ENCODE measurements at regions not wholly inside any gene's neighbourhood (a gene's known extent, or its start where the extent isn't known, plus 50 kb on each side); places are given as distances from the start of the nearest gene placed in this dataset.

GRCh38 chr10:14431868-14432267 is 101.1 kb upstream of the FRMD4A start:
- Histone ChIP-seq H3K4me1 (no peaks in the 10 kb centered on the region), H3K27ac (replicated peaks in 1 of 4) (no peak overlapping the region), H3K27me3 (no peaks in the 10 kb centered on the region), H3K36me3 (no peaks in the 10 kb centered on the region), H3K4me3 (no peak overlapping the region), H3K9me3 (no peaks in the 10 kb centered on the region)
- 95% methylated on average over 4 of the region's 4 CpGs for WGBS
- no peak for DNase-seq (ENCODE audit: extremely low spot score)
- no peak for TF ChIP-seq POLR2A (IDR thresholded peaks at IDR 0.05; ENCODE audit: low read depth)
- no peak for TF ChIP-seq POLR2AphosphoS5 (IDR thresholded peaks at IDR 0.05)
- TF ChIP-seq EP300 (IDR thresholded peaks at IDR 0.05) = no peak
- TF ChIP-seq CTCF (IDR thresholded peaks at IDR 0.05) = no peak
- intact Hi-C loops (cut with DNase I) = no loop called here

GRCh38 chr10:14429043-14429700 is 98.4 kb upstream of the FRMD4A start:
- TF ChIP-seq POLR2AphosphoS5 (IDR thresholded peaks at IDR 0.05) (no peak), CTCF (IDR thresholded peaks at IDR 0.05) (no peak)
- WGBS = 55% methylated on average over 6 of the region's 6 CpGs
- intact Hi-C loops (cut with DNase I) = no loop called here
- H3K36me3 ChIP-seq = no peaks in the 10 kb centered on the region
- H3K4me1 ChIP-seq = no peaks in the 10 kb centered on the region
- no peaks in the 10 kb centered on the region for H3K9me3 ChIP-seq
- H3K27me3 ChIP-seq = no peaks in the 10 kb centered on the region
- no peak for DNase-seq (ENCODE audit: extremely low spot score)
- no peak overlapping the region for H3K27ac ChIP-seq (replicated peaks in 1 of 4)
- H3K4me3 ChIP-seq = no peak overlapping the region

GRCh38 chr10:14425034-14425433 is 94.3 kb upstream of the FRMD4A start:
- H3K27ac ChIP-seq (replicated peaks in 1 of 4) = no peak overlapping the region
- no peak for DNase-seq (ENCODE audit: extremely low spot score)
- H3K9me3 ChIP-seq = no peaks in the 10 kb centered on the region
- no peaks in the 10 kb centered on the region for H3K27me3 ChIP-seq
- H3K4me1 ChIP-seq = no peaks in the 10 kb centered on the region
- no peak overlapping the region for H3K4me3 ChIP-seq
- H3K36me3 ChIP-seq = no peaks in the 10 kb centered on the region
- WGBS = 100% methylated on average over 1 of the region's 1 CpG
- TF ChIP-seq POLR2A (IDR thresholded peaks at IDR 0.05; ENCODE audit: low read depth) (no peak), POLR2AphosphoS5 (IDR thresholded peaks at IDR 0.05) (no peak), EP300 (IDR thresholded peaks at IDR 0.05) (no peak), CTCF (IDR thresholded peaks at IDR 0.05) (no peak)
- intact Hi-C loops (cut with DNase I) = no loop called here

GRCh38 chr10:14423111-14423744 is 92.5 kb upstream of the FRMD4A start:
- intact Hi-C loops (cut with DNase I) = no loop called here
- no peak for DNase-seq (ENCODE audit: extremely low spot score)
- no peaks in the 10 kb centered on the region for H3K4me1 ChIP-seq
- 81% methylated on average over 6 of the region's 6 CpGs for WGBS
- H3K4me3 ChIP-seq = no peak overlapping the region
- TF ChIP-seq POLR2AphosphoS5 (IDR thresholded peaks at IDR 0.05) (no peak), EP300 (IDR thresholded peaks at IDR 0.05) (no peak), CTCF (IDR thresholded peaks at IDR 0.05) (no peak), POLR2A (IDR thresholded peaks at IDR 0.05; ENCODE audit: low read depth) (no peak)
- no peaks in the 10 kb centered on the region for H3K9me3 ChIP-seq
- no peak overlapping the region for H3K27ac ChIP-seq (replicated peaks in 1 of 4)
- no peaks in the 10 kb centered on the region for H3K36me3 ChIP-seq
- H3K27me3 ChIP-seq = no peaks in the 10 kb centered on the region

GRCh38 chr10:14422431-14422830 is 91.7 kb upstream of the FRMD4A start:
- WGBS = 70% methylated on average over 2 of the region's 2 CpGs
- H3K4me1 ChIP-seq = no peaks in the 10 kb centered on the region
- no peak overlapping the region for H3K4me3 ChIP-seq
- no peaks in the 10 kb centered on the region for H3K9me3 ChIP-seq
- TF ChIP-seq CTCF (IDR thresholded peaks at IDR 0.05) (no peak), POLR2AphosphoS5 (IDR thresholded peaks at IDR 0.05) (no peak), EP300 (IDR thresholded peaks at IDR 0.05) (no peak), POLR2A (IDR thresholded peaks at IDR 0.05; ENCODE audit: low read depth) (no peak)
- no peaks in the 10 kb centered on the region for H3K27me3 ChIP-seq
- no peak overlapping the region for H3K27ac ChIP-seq (replicated peaks in 1 of 4)
- intact Hi-C loops (cut with DNase I) = no loop called here
- no peaks in the 10 kb centered on the region for H3K36me3 ChIP-seq
- DNase-seq (ENCODE audit: extremely low spot score) = no peak

Measured in esophagus muscularis mucosa (tissue), 4 donors.